CD4-positive, alpha-beta memory T cell (primary cell): ENCODE measurements at regions not wholly inside any gene's neighbourhood (a gene's known extent, or its start where the extent isn't known, plus 50 kb on each side); places are given as distances from the start of the nearest gene placed in this dataset.

ENCODE experiments used
- CTCF ChIA-PET: fragments of 350-600 bp; sonication (Branson Sonifier 250); formaldehyde crosslinking; loops from one replicate; lab custom pipeline; 2021; ENCODE audit warnings: inconsistent platforms; ENCODE audit not compliant: partially characterized antibody; lab: Charles Lee
- POLR2A ChIA-PET: fragments of 350-600 bp; sonication (Branson Sonifier 250); formaldehyde crosslinking; loops from one replicate; lab custom pipeline; 2021; ENCODE audit not compliant: partially characterized antibody; lab: Charles Lee
- DNase-seq, 5 donors: peaks; one replicate each; pipeline versions ENCODE4 v3.0.0 to v3.0.0-alpha.2; 2020 to 2022; ENCODE audit warnings: mixed read lengths in 1 of 5
- H3K27ac ChIP-seq: one replicate; pipeline ENCODE4 v1.7.0; 2013; ENCODE audit warnings: low read depth, low read length
- H3K27me3 ChIP-seq: 2 replicates; pipeline ENCODE4 v1.7.0; 2013; ENCODE audit warnings: mild to moderate bottlenecking, low read length, moderate library complexity; ENCODE audit not compliant: insufficient read depth
- H3K36me3 ChIP-seq: 2 replicates; pipeline ENCODE4 v1.7.0; 2013; ENCODE audit warnings: mild to moderate bottlenecking, low read length, moderate library complexity; ENCODE audit not compliant: insufficient read depth
- H3K4me1 ChIP-seq: 2 replicates; pipeline ENCODE4 v1.7.0; 2013; ENCODE audit warnings: mild to moderate bottlenecking, low read length, moderate library complexity; ENCODE audit not compliant: insufficient read depth
- H3K4me3 ChIP-seq, 2 donors: one replicate each; pipeline ENCODE4 v1.7.0; 2013; ENCODE audit warnings: low read length in 2 of 2, mild to moderate bottlenecking in 1 of 2
- H3K9me3 ChIP-seq, 2 donors: one replicate each; pipeline ENCODE4 v1.7.0; 2013; ENCODE audit warnings: low read length in 2 of 2, control low read depth in 1 of 2; ENCODE audit not compliant: control insufficient read depth in 1 of 2
- H3K27ac Mint-ChIP-seq, 7 donors: one replicate each; pipeline ENCODE4 v1.8.0; 2020 to 2021; ENCODE audit warnings: mixed read lengths in 7 of 7, mild to moderate bottlenecking in 6 of 7, inconsistent platforms in 3 of 7, moderate library complexity in 3 of 7
- H3K27me3 Mint-ChIP-seq, 2 donors: one replicate each; pipeline ENCODE4 v1.8.0; 2020 to 2021; ENCODE audit warnings: mixed read lengths in 2 of 2
- H3K36me3 Mint-ChIP-seq, 2 donors: one replicate each; pipeline ENCODE4 v1.8.0; 2020 to 2021; ENCODE audit warnings: mixed read lengths in 2 of 2, inconsistent platforms in 1 of 2, mild to moderate bottlenecking in 1 of 2
- H3K4me1 Mint-ChIP-seq, 4 donors: one replicate each; pipeline ENCODE4 v1.8.0; 2020 to 2021; ENCODE audit warnings: mixed read lengths in 4 of 4, mild to moderate bottlenecking in 1 of 4
- H3K4me3 Mint-ChIP-seq, 8 donors: one replicate each; pipeline ENCODE4 v1.8.0; 2020 to 2021; ENCODE audit warnings: mixed read lengths in 8 of 8, mild to moderate bottlenecking in 7 of 8, moderate library complexity in 6 of 8, inconsistent platforms in 3 of 8
- H3K9me3 Mint-ChIP-seq, 8 donors: one replicate each; pipeline ENCODE4 v1.8.0; 2020 to 2021; ENCODE audit warnings: mixed read lengths in 8 of 8, mild to moderate bottlenecking in 5 of 8, inconsistent platforms in 3 of 8, moderate library complexity in 1 of 8
- intact Hi-C: fragments of 100-400 bp; cut with micrococcal nuclease; formaldehyde crosslinking; loops from one replicate; pipeline ENCODE4 v1.15.1; 2023

DNA sequence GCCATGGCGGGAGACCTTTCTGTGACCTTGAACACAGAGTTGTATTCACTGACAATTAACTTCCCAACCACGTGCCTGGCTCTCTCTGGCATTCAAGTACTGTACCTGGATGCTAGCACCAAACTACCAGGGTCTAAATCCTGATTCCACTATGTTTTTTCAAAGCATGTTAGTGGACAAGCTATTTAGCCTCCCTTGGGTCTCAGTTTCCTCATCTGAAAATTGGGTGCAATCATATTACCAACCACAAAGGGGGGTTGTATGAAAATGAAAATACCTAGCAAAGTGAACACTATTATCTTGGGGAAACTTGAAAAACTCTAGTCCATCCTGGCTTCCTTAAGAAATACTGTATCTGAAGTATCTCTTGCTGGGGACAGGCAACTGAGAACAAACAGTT is 308.7 kb upstream of the SGK1 start:
- Mint-ChIP-seq H3K4me3 (no peak overlapping the region), H3K36me3 (no peaks in the 10 kb centered on the region), H3K9me3 (no peaks in the 10 kb centered on the region), H3K4me1 (peaks cover 0 to 10% (median 7%) of the 10 kb centered on the region in 4 donors), H3K27me3 (no peaks in the 10 kb centered on the region), H3K27ac (peak overlapping the region in 1 of 7 donors; percentile 15)
- no peaks in the 10 kb centered on the region for H3K9me3 ChIP-seq
- H3K4me3 ChIP-seq: no peak overlapping the region
- H3K27ac ChIP-seq: no peak overlapping the region
- no peak for DNase-seq
- POLR2A ChIA-PET: no interaction called here
- no peaks in the 10 kb centered on the region for H3K27me3 ChIP-seq
- H3K4me1 ChIP-seq: no peaks in the 10 kb centered on the region
- no peaks in the 10 kb centered on the region for H3K36me3 ChIP-seq
- intact Hi-C loops: no loop called here
- CTCF ChIA-PET: no interaction called here

DNA sequence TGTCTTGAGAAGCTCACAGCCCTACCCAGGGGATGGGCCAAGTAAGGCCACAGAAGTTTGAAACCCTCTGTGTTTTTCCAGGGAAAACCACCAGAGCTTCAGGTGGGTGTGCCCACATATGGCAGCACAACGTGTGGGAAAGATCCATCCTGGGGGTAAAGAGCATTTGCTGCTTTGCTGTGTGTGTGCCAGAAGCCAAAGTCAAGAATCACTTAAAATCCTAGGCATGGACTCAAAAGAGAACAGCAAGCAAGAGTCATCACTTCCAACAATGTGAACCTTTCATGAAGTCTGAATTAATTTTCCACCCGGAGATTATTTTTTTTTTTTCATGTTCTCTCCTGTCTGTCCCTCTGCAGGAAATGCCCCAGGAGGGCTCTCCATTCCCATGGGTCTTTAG is 308.2 kb upstream of the SGK1 start:
- Mint-ChIP-seq H3K4me3 (no peak overlapping the region), H3K27ac (peak overlapping the region in 1 of 7 donors; percentile 1), H3K4me1 (peaks cover 0 to 7% (median 5%) of the 10 kb centered on the region in 4 donors), H3K27me3 (no peaks in the 10 kb centered on the region), H3K36me3 (no peaks in the 10 kb centered on the region), H3K9me3 (no peaks in the 10 kb centered on the region)
- H3K4me3 ChIP-seq: no peak overlapping the region
- intact Hi-C loops: no loop called here
- H3K27me3 ChIP-seq: no peaks in the 10 kb centered on the region
- H3K4me1 ChIP-seq: no peaks in the 10 kb centered on the region
- DNase-seq: no peak
- ChIA-PET CTCF (no interaction called here), POLR2A (no interaction called here)
- H3K27ac ChIP-seq: no peak overlapping the region
- H3K36me3 ChIP-seq: no peaks in the 10 kb centered on the region
- no peaks in the 10 kb centered on the region for H3K9me3 ChIP-seq

DNA sequence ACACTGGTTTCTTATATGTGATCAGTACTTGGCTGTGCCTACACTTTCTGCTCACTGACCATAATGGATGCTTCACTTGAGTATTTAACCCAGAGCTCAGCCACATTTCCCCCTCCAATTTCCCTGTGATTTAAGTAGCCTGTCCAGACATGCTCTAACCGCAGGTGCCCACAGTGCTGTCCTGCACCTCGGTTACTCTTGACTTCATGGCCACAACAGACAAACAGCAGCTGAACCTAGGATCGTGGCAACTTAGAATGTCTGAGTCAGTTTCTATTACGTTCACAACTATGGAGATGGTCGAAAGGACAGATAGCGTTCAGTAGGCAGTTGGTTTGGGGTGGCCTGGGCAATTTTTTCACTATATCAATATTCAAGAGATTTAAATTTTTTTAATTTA is 306.9 kb upstream of the SGK1 start:
- ChIA-PET CTCF (no interaction called here), POLR2A (no interaction called here)
- H3K9me3 Mint-ChIP-seq: no peaks in the 10 kb centered on the region
- no peaks in the 10 kb centered on the region for H3K27me3 Mint-ChIP-seq
- no peaks in the 10 kb centered on the region for H3K27me3 ChIP-seq
- H3K4me1 Mint-ChIP-seq: peaks cover 0 to under 1% (median 0%) of the 10 kb centered on the region in 4 donors
- H3K4me3 Mint-ChIP-seq: no peak overlapping the region
- no peaks in the 10 kb centered on the region for H3K4me1 ChIP-seq
- intact Hi-C loops: no loop called here
- no peak overlapping the region for H3K27ac ChIP-seq
- no peak overlapping the region for H3K4me3 ChIP-seq
- no peaks in the 10 kb centered on the region for H3K36me3 Mint-ChIP-seq
- no peaks in the 10 kb centered on the region for H3K36me3 ChIP-seq
- no peaks in the 10 kb centered on the region for H3K9me3 ChIP-seq
- no peak overlapping the region for H3K27ac Mint-ChIP-seq
- no peak for DNase-seq

DNA sequence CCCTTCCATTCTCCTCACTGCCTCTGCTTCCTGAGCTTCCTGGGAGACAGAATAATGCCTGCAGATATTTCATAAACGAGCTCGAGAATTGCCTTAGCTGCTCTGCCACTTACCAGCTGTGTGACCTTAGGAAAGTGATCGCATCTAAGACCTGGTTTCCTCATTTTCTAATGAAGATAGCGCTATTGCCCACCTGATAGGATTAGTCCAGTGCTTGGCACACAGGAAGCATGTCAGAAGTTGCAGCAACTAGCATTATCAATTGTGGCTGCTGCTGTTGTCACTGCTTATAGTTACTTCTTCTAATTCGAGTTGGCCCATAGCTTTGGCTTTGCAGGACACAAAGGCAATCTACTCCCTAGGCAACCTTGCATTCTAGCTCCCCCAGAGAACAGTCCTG is 305.5 kb upstream of the SGK1 start:
- Histone ChIP-seq H3K36me3 (no peaks in the 10 kb centered on the region), H3K27me3 (no peaks in the 10 kb centered on the region), H3K9me3 (no peaks in the 10 kb centered on the region), H3K4me3 (no peak overlapping the region), H3K4me1 (no peaks in the 10 kb centered on the region), H3K27ac (no peak overlapping the region)
- Mint-ChIP-seq H3K4me1 (peaks cover 3 to 7% (median 4%) of the 10 kb centered on the region in 4 donors), H3K27ac (no peak overlapping the region), H3K9me3 (no peaks in the 10 kb centered on the region), H3K36me3 (no peaks in the 10 kb centered on the region), H3K4me3 (no peak overlapping the region), H3K27me3 (no peaks in the 10 kb centered on the region)
- DNase-seq: no peak
- ChIA-PET CTCF (interaction anchor here (0.6 to 1.4 kb wide), 6 partner anchors 15 to 445 kb away, joined by 3 to 9 read pairs (median 3); no protein-coding TSS in a partner anchor), POLR2A (interaction anchor here (1.7 kb wide), 1 partner anchor 17 kb away, joined by 4 read pairs; no protein-coding TSS in a partner anchor)
- intact Hi-C loops: no loop called here

DNA sequence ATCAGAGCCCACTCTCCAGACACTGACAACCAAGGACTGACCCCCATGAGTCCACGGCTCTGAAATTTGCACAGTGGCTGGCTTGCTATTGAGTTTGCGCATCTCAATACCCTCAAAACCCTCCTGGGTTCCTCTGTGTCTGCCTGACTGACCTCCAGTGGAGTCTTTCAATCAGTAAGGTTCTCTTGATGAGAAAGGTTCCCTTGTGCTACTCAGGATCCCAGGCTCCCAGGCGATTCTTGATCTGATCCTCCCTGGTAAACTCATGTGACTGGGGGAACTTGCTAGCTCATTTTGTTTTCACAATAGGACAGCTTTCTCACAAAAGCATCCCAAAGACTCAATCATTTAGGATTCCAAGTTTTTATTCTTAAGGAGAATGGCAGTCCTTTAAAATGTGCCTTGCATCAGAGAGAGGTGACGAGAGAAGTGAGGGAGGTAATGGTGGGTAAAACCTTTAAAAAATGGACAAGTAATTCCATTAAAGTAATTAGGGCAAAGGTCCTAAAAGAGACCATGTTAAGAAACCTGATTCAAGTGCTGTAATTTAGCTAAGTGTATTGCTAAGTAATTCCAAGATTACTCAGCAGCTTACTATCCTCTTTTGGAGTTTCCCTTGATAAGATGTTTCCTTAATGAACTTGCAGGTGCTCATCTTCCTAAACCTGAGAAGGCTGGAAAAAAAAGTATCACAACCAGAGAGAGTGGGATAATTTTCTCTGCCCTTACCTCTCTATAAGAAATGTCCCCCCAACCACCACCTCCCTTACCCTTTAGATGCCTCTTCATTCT is 304.7 kb upstream of the SGK1 start:
- Mint-ChIP-seq H3K36me3 (no peaks in the 10 kb centered on the region), H3K4me3 (no peak overlapping the region), H3K9me3 (no peaks in the 10 kb centered on the region), H3K4me1 (peaks cover 3 to 7% (median 5%) of the 10 kb centered on the region in 4 donors), H3K27me3 (no peaks in the 10 kb centered on the region), H3K27ac (peak overlapping the region in 1 of 7 donors; percentile 2)
- H3K27ac ChIP-seq: no peak overlapping the region
- H3K4me1 ChIP-seq: no peaks in the 10 kb centered on the region
- intact Hi-C loops: no loop called here
- no peaks in the 10 kb centered on the region for H3K9me3 ChIP-seq
- H3K27me3 ChIP-seq: no peaks in the 10 kb centered on the region
- CTCF ChIA-PET: interaction anchor here (1.1 to 3.8 kb wide), 3 partner anchors 18 to 89 kb away, joined by 3 to 26 read pairs (median 9); no protein-coding TSS in a partner anchor
- POLR2A ChIA-PET: interaction anchor here (1.7 kb wide), 1 partner anchor 18 kb away, joined by 4 read pairs; no protein-coding TSS in a partner anchor
- no peak for DNase-seq
- H3K4me3 ChIP-seq: no peak overlapping the region
- no peaks in the 10 kb centered on the region for H3K36me3 ChIP-seq

DNA sequence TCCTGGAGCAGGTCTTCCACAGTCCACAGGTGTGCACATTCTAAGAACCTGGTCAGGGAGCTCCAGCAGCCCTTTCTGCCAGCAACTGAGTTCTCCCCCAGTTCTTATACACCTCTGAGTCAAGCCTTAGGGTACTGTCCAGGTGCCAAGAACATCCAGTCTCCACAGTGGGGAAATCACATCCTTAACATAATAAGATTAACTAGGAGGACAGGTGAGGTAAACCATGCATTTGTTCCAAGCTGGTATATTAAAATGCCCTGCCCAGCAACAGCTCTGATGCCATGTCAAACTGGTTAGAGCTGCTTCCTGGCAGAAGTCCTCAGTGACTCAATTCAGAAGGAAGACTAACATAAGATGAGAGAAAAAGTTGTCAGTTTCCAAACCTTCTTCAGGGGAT is 303.9 kb upstream of the SGK1 start:
- peaks cover 3 to 7% (median 5%) of the 10 kb centered on the region in 4 donors for H3K4me1 Mint-ChIP-seq
- no peaks in the 10 kb centered on the region for H3K9me3 Mint-ChIP-seq
- H3K4me3 Mint-ChIP-seq: no peak overlapping the region
- Histone ChIP-seq H3K9me3 (no peaks in the 10 kb centered on the region), H3K4me1 (no peaks in the 10 kb centered on the region), H3K27me3 (no peaks in the 10 kb centered on the region), H3K27ac (no peak overlapping the region), H3K4me3 (no peak overlapping the region), H3K36me3 (no peaks in the 10 kb centered on the region)
- no peaks in the 10 kb centered on the region for H3K36me3 Mint-ChIP-seq
- intact Hi-C loops: no loop called here
- CTCF ChIA-PET: interaction anchor here (1.1 to 3.8 kb wide), 4 partner anchors 18 to 466 kb away, joined by 3 to 26 read pairs (median 3); no protein-coding TSS in a partner anchor
- no peak for DNase-seq
- H3K27me3 Mint-ChIP-seq: no peaks in the 10 kb centered on the region
- H3K27ac Mint-ChIP-seq: no peak overlapping the region
- POLR2A ChIA-PET: no interaction called here

DNA sequence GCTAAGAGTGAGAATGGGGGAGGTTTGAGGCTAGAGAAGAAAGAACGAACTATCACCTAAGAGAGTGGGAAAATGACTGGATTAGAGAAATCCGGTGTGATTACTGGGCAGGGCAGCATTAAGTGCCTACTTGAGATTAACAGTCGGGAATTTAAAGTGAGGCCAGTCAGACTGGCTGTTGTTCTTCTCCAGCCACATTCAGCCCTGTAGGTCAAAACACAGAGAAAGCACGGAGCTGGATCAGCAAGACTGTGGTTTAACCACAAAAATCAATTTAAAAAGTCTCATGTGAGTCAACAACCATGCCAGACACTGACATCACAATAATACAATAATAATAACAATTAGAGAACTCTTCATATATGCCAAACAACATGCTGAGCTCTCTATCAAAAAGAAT is 301.9 kb upstream of the SGK1 start:
- peak overlapping the region in 1 of 7 donors; percentile 19 for H3K27ac Mint-ChIP-seq
- DNase-seq: no peak
- no peaks in the 10 kb centered on the region for H3K4me1 ChIP-seq
- peaks cover 0 to 3% of the 10 kb centered on the region in 2 donors for H3K27me3 Mint-ChIP-seq
- H3K9me3 Mint-ChIP-seq: no peaks in the 10 kb centered on the region
- H3K36me3 Mint-ChIP-seq: no peaks in the 10 kb centered on the region
- intact Hi-C loops: no loop called here
- peaks cover 3 to 7% (median 5%) of the 10 kb centered on the region in 4 donors for H3K4me1 Mint-ChIP-seq
- no peak overlapping the region for H3K4me3 Mint-ChIP-seq
- H3K27ac ChIP-seq: no peak overlapping the region
- ChIA-PET CTCF (interaction anchor here (0.8 to 3.8 kb wide), 3 partner anchors 20 to 442 kb away, joined by 4 to 26 read pairs (median 4); no protein-coding TSS in a partner anchor), POLR2A (no interaction called here)
- H3K4me3 ChIP-seq: no peak overlapping the region
- no peaks in the 10 kb centered on the region for H3K27me3 ChIP-seq
- no peaks in the 10 kb centered on the region for H3K36me3 ChIP-seq
- H3K9me3 ChIP-seq: no peaks in the 10 kb centered on the region
